ENCODE measurements at regions not wholly inside any gene's neighbourhood (a gene's known extent, or its start where the extent isn't known, plus 50 kb on each side); places are given as distances from the start of the nearest gene placed in this dataset.

GRCh38 chr3:164673738-164674137 is 404.6 kb downstream of the SI start:
- TF ChIP-seq CTCF (IDR thresholded peaks at IDR 0.05) (no peak), POLR2A (IDR thresholded peaks at IDR 0.05) (no peak)
